Lower leg skin (tissue), 3 donors: ENCODE measurements at regions not wholly inside any gene's neighbourhood (a gene's known extent, or its start where the extent isn't known, plus 50 kb on each side); places are given as distances from the start of the nearest gene placed in this dataset.

Experiments
- CTCF ChIP-seq, 3 donors: fragments of 450-650 bp; IDR thresholded peaks; one replicate each; pipeline ENCODE4 v1.5.1; 2016; ENCODE audit warnings: antibody characterized with exemption in 3 of 3, mild to moderate bottlenecking in 3 of 3, moderate library complexity in 2 of 3
- POLR2A ChIP-seq, 2 donors: fragments of 450-650 bp; IDR thresholded peaks; one replicate each; pipeline ENCODE4 v1.6.1; 2016 to 2017; ENCODE audit warnings: antibody characterized with exemption in 2 of 2, mild to moderate bottlenecking in 1 of 2, moderate library complexity in 1 of 2

- TF ChIP-seq CTCF (IDR thresholded peaks at IDR 0.05) (no peak), POLR2A (IDR thresholded peaks at IDR 0.05) (no peak)
These were observed 86.0 kb upstream of the ZNF236 start for GRCh38 chr18:76736309-76736708.
